Thoracic aorta (tissue), 2 donors: ENCODE measurements at regions not wholly inside any gene's neighbourhood (a gene's known extent, or its start where the extent isn't known, plus 50 kb on each side); places are given as distances from the start of the nearest gene placed in this dataset.

Experiments
- ATAC-seq: fragments of 150-250 bp; one replicate; pipeline ENCODE4 v1.8.0; 2017; ENCODE audit warnings: low read depth; ENCODE audit not compliant: insufficient number of reproducible peaks, low FRiP score
- DNase-seq: peaks from one replicate; pipeline ENCODE4 v3.0.0-alpha.2; 2020; ENCODE audit warnings: low spot score
- H3K27ac ChIP-seq, 2 donors: fragments of 200-600 bp; sonication (generic); 1 replicate in 1 of 2; 2 replicates in 1 of 2; pipeline ENCODE4 v1.5.1; 2016; ENCODE audit warnings: mild to moderate bottlenecking in 2 of 2, moderate library complexity in 2 of 2
- H3K27me3 ChIP-seq: fragments of 200-600 bp; sonication (generic); replicated peaks from 2 replicates; pipeline ENCODE4 v1.6.0; 2016; ENCODE audit warnings: mild to moderate bottlenecking; ENCODE audit not compliant: insufficient read depth
- H3K36me3 ChIP-seq: fragments of 200-600 bp; sonication (generic); one replicate; pipeline ENCODE4 v1.5.1; 2016
- H3K4me1 ChIP-seq, 2 donors: fragments of 200-600 bp; sonication (generic); 1 replicate in 1 of 2; 2 replicates in 1 of 2; pipeline versions ENCODE4 v1.5.1 to v1.6.0; 2016; ENCODE audit warnings: low read depth in 2 of 2, mild to moderate bottlenecking in 1 of 2; ENCODE audit not compliant: control insufficient read depth in 1 of 2
- H3K4me3 ChIP-seq: fragments of 200-600 bp; sonication (generic); 2 replicates; pipeline ENCODE4 v1.5.1; 2016; ENCODE audit warnings: mild to moderate bottlenecking
- H3K9me3 ChIP-seq: fragments of 200-600 bp; sonication (generic); 2 replicates; pipeline ENCODE4 v1.5.1; 2016
- CTCF ChIP-seq: fragments of 200-600 bp; sonication (generic); IDR thresholded peaks from one replicate; pipeline ENCODE4 v1.5.1; 2019; ENCODE audit warnings: antibody characterized with exemption

- ATAC-seq (no peak), DNase-seq (no peak)
- H3K4me1 ChIP-seq = no peaks in the 10 kb centered on the region
- no peak overlapping the region for H3K4me3 ChIP-seq
- H3K9me3 ChIP-seq = no peaks in the 10 kb centered on the region
- TF ChIP-seq CTCF = no peak
- no peak overlapping the region for H3K27ac ChIP-seq
- H3K27me3 ChIP-seq = no peaks in the 10 kb centered on the region
- H3K36me3 ChIP-seq = no peaks in the 10 kb centered on the region
These were observed 151.8 kb downstream of the SMIM20 start for GRCh38 chr4:26065833-26066232.

- DNase-seq (no peak), ATAC-seq (no peak)
- Histone ChIP-seq H3K27ac (no peak overlapping the region), H3K36me3 (no peaks in the 10 kb centered on the region), H3K4me1 (no peaks in the 10 kb centered on the region), H3K9me3 (no peaks in the 10 kb centered on the region), H3K27me3 (no peaks in the 10 kb centered on the region), H3K4me3 (no peak overlapping the region)
- no peak for TF ChIP-seq CTCF
These were observed 153.0 kb downstream of the SMIM20 start for GRCh38 chr4:26067035-26067434.

- Histone ChIP-seq H3K4me1 (no peaks in the 10 kb centered on the region), H3K4me3 (no peak overlapping the region), H3K27me3 (no peaks in the 10 kb centered on the region), H3K9me3 (no peaks in the 10 kb centered on the region), H3K36me3 (no peaks in the 10 kb centered on the region), H3K27ac (no peak overlapping the region)
- ATAC-seq (no peak), DNase-seq (no peak)
- no peak for TF ChIP-seq CTCF
These were observed 155.2 kb downstream of the SMIM20 start for GRCh38 chr4:26069218-26069617.

- Histone ChIP-seq H3K36me3 (no peaks in the 10 kb centered on the region), H3K27ac (no peak overlapping the region), H3K9me3 (peaks cover 3% of the 10 kb centered on the region), H3K27me3 (no peaks in the 10 kb centered on the region), H3K4me1 (peaks cover 0 to 3% of the 10 kb centered on the region in 2 donors), H3K4me3 (no peak overlapping the region)
- no peak for TF ChIP-seq CTCF
- ATAC-seq (no peak), DNase-seq (no peak)
These were observed 157.7 kb downstream of the SMIM20 start for GRCh38 chr4:26071688-26072087.

GRCh38 chr4:26073886-26074560 lies 160.0 kb downstream of the SMIM20 start:
- TF ChIP-seq CTCF = no peak
- H3K4me3 ChIP-seq = no peak overlapping the region
- H3K9me3 ChIP-seq = peaks cover 3% of the 10 kb centered on the region
- no peaks in the 10 kb centered on the region for H3K36me3 ChIP-seq
- no peak overlapping the region for H3K27ac ChIP-seq
- no peaks in the 10 kb centered on the region for H3K27me3 ChIP-seq
- ATAC-seq (no peak), DNase-seq (no peak)
- peaks cover 0 to 3% of the 10 kb centered on the region in 2 donors for H3K4me1 ChIP-seq
